ENCODE measurements at regions not wholly inside any gene's neighbourhood (a gene's known extent, or its start where the extent isn't known, plus 50 kb on each side); places are given as distances from the start of the nearest gene placed in this dataset.

DNA sequence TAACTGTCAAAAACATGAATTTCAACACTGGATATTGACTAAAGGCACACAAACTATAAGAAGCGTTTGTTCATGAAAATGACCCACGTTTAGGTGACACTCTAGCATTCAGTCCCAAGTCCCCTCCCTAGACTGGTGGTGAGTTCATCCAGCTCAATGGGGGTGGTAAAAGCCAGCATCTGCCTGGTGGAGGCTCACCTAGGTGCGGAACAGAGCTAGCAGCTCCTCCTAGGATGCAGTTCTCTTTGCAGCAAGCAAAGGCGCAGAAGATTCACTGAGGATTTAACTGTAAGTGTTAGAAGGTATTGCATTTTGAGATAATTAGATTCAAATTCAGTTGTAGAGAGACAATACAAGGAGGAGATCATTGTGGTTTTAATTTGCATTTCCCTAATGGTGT, 87.6 kb downstream of the VSTM2A start:
- DNase-seq: no peak
- H3K36me3 ChIP-seq (replicated peaks in 1 of 2): no peaks in the 10 kb centered on the region
- no peak overlapping the region for H3K27ac ChIP-seq
- no peaks in the 10 kb centered on the region for H3K4me1 ChIP-seq (replicated peaks in 1 of 2)
- no peak overlapping the region for H3K4me3 ChIP-seq
- intact Hi-C loops (cut with DNase I): no loop called here
- WGBS, 4 donors: 54 to 65% (median 63%) methylated on average over 4 of the region's 4 CpGs
- no peaks in the 10 kb centered on the region for H3K27me3 ChIP-seq
- TF ChIP-seq, protein P1, sequence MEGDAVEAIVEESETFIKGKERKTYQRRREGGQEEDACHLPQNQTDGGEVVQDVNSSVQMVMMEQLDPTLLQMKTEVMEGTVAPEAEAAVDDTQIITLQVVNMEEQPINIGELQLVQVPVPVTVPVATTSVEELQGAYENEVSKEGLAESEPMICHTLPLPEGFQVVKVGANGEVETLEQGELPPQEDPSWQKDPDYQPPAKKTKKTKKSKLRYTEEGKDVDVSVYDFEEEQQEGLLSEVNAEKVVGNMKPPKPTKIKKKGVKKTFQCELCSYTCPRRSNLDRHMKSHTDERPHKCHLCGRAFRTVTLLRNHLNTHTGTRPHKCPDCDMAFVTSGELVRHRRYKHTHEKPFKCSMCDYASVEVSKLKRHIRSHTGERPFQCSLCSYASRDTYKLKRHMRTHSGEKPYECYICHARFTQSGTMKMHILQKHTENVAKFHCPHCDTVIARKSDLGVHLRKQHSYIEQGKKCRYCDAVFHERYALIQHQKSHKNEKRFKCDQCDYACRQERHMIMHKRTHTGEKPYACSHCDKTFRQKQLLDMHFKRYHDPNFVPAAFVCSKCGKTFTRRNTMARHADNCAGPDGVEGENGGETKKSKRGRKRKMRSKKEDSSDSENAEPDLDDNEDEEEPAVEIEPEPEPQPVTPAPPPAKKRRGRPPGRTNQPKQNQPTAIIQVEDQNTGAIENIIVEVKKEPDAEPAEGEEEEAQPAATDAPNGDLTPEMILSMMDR (IDR thresholded peaks at IDR 0.05): no peak
- peaks cover 0 to 7% (median 0%) of the 10 kb centered on the region in 3 donors for H3K9me3 ChIP-seq (replicated peaks in 1 of 3)

DNA sequence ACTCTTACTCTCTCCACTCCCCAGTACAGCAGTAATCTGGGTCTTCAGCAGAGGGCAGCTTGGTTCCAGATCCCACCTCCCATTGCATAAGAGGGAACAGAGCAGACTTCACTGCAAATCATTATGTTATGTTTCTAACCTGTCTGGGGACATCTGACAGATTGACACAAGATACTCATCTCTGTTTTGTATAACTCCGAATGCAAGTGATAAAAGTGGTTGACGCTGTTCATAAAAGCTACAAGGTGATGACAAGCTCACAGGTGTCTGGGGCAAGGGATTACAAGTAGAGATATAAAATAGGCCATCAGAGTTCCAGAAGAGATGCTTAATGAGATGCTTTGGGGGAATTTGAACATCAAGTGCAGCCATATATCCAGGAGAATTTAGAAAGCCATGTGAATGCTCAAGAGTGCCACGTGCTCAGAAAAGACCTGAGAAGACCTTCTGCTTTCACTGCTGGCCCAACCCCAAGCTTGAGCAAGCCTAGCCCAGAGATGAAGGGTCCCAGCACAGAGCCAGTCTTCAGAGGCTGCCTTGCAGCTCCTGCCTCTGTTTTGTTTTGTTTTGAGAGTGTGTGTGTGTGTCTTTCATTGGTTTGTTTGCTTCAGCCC, 80.6 kb downstream of the VSTM2A start:
- no peaks in the 10 kb centered on the region for H3K4me1 ChIP-seq (replicated peaks in 1 of 2)
- WGBS, 4 donors: 62 to 80% (median 65%) methylated on average over 3 of the region's 3 CpGs
- H3K27me3 ChIP-seq: no peaks in the 10 kb centered on the region
- H3K4me3 ChIP-seq: no peak overlapping the region
- TF ChIP-seq, protein P1 (IDR thresholded peaks at IDR 0.05): no peak
- no peak for TF ChIP-seq POLR2A (IDR thresholded peaks at IDR 0.05)
- H3K36me3 ChIP-seq (replicated peaks in 1 of 2): no peaks in the 10 kb centered on the region
- H3K9me3 ChIP-seq (replicated peaks in 1 of 3): peaks cover 0 to 7% (median 0%) of the 10 kb centered on the region in 3 donors
- intact Hi-C loops (cut with DNase I): no loop called here
- no peak overlapping the region for H3K27ac ChIP-seq
- no peak for DNase-seq
